Fibroblast of lung (primary cell): ENCODE measurements at regions not wholly inside any gene's neighbourhood (a gene's known extent, or its start where the extent isn't known, plus 50 kb on each side); places are given as distances from the start of the nearest gene placed in this dataset.

Experiments
- EZH2 ChIP-seq: IDR thresholded peaks from 2 replicates; pipeline ENCODE4 v1.5.1; 2012; ENCODE audit warnings: low read length, control low read depth, mild to moderate bottlenecking; ENCODE audit errors: missing control alignments
- TF ChIP-seq, protein P1 (sequence below), 2 donors: IDR thresholded peaks in 1 of 2; conservative IDR thresholded peaks in 1 of 2; 1 replicate in 1 of 2; 2 replicates in 1 of 2; pipeline ENCODE4 v1.5.1; 2011 to 2012; ENCODE audit warnings: low read length in 2 of 2, control low read depth in 1 of 2, inconsistent platforms in 1 of 2, low read depth in 1 of 2, mild to moderate bottlenecking in 1 of 2

DNA sequence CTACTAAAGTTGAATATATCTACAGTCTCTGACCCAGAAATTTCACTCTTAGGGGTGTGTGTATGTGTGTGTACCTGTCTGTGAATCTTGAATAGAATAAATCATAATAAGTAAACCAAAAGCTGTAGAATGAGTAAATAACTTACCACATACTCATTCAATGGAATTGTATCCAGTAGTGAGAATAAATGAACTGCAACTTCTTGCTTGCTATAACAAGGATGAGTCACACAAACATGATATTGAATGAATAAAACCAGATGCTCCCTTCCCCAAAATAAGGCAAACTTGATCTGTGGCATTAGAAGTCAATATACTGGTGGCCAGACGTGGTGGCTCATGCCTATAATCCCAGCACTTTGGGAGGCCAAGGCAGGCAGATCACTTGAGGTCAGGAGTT lies 259.8 kb upstream of the MON1B start:
- TF ChIP-seq, protein P1, sequence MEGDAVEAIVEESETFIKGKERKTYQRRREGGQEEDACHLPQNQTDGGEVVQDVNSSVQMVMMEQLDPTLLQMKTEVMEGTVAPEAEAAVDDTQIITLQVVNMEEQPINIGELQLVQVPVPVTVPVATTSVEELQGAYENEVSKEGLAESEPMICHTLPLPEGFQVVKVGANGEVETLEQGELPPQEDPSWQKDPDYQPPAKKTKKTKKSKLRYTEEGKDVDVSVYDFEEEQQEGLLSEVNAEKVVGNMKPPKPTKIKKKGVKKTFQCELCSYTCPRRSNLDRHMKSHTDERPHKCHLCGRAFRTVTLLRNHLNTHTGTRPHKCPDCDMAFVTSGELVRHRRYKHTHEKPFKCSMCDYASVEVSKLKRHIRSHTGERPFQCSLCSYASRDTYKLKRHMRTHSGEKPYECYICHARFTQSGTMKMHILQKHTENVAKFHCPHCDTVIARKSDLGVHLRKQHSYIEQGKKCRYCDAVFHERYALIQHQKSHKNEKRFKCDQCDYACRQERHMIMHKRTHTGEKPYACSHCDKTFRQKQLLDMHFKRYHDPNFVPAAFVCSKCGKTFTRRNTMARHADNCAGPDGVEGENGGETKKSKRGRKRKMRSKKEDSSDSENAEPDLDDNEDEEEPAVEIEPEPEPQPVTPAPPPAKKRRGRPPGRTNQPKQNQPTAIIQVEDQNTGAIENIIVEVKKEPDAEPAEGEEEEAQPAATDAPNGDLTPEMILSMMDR (conservative IDR thresholded peaks at IDR 0.05 in 1 of 2, IDR thresholded peaks at IDR 0.05 in 1 of 2; ENCODE audit: low read depth in 1 of 2, low read length in 2 of 2) = no peak
- TF ChIP-seq EZH2 = no peak
